Natural killer cell treated with Interleukin-12 subunit alpha and Interleukin-12 subunit beta and Interleukin-15 and Interleukin-18, amount 100 ng/mL, for 72 hours (primary cell): ENCODE measurements at regions not wholly inside any gene's neighbourhood (a gene's known extent, or its start where the extent isn't known, plus 50 kb on each side); places are given as distances from the start of the nearest gene placed in this dataset.
"Not testable (repeated sequence)": the region's sequence is repeated elsewhere in the genome, so short reads cannot be mapped to it uniquely, and the experiment has no call there.

Experiments
- ATAC-seq, 2 donors: fragments of 150-1000 bp; cut with Tn5 transposase in 1 of 2; sonication (Bioruptor Pico), chemical (Tn5 transposase) in 1 of 2; 2 replicates each; pipeline ENCODE4 v1.10.0; 2021
- DNase-seq: peaks from one replicate; pipeline ENCODE4 v3.0.0; 2022; ENCODE audit warnings: low spot score
- H3K27ac Mint-ChIP-seq, 2 donors: 1 replicate in 1 of 2; 2 replicates in 1 of 2; pipeline ENCODE4 v1.8.0; 2022; ENCODE audit warnings: mixed read lengths in 2 of 2, mild to moderate bottlenecking in 1 of 2, moderate library complexity in 1 of 2
- H3K27me3 Mint-ChIP-seq, 2 donors: 1 replicate in 1 of 2; 2 replicates in 1 of 2; pipeline ENCODE4 v1.8.0; 2022; ENCODE audit warnings: mixed read lengths in 2 of 2
- H3K36me3 Mint-ChIP-seq: one replicate; pipeline ENCODE4 v1.8.0; 2022; ENCODE audit warnings: mixed read lengths
- H3K4me1 Mint-ChIP-seq, 2 donors: 1 replicate in 1 of 2; 2 replicates in 1 of 2; pipeline ENCODE4 v1.8.0; 2022; ENCODE audit warnings: low read depth in 2 of 2, mixed read lengths in 2 of 2, mild to moderate bottlenecking in 1 of 2
- H3K4me3 Mint-ChIP-seq: one replicate; pipeline ENCODE4 v1.8.0; 2022; ENCODE audit warnings: mixed read lengths
- H3K9me3 Mint-ChIP-seq: 2 replicates; pipeline ENCODE4 v1.8.0; 2022; ENCODE audit warnings: mixed read lengths

DNA sequence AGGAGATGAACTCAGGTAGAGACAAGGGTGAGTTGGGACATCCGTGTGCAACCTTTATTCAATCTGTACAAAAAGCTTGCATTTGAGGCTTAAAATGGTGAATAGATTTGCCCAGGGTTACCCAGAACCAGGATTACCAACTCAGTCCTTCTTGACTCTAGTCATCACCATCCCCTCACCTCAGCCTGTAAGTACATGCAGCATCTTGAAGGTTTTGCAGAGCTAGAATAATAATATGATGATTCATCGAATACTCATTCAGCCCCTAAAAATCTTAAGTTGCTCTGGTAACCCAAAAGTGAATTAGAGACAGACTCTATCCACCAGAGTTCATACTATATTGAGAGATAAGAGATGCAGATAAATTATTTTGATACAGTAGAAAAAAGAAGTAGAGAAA is 90.3 kb downstream of the NKX2-1 start:
- Mint-ChIP-seq H3K4me3 (no peak overlapping the region), H3K4me1 (no peaks in the 10 kb centered on the region), H3K36me3 (no peaks in the 10 kb centered on the region), H3K27me3 (no peaks in the 10 kb centered on the region), H3K27ac (no peak overlapping the region), H3K9me3 (peaks cover 11% of the 10 kb centered on the region)
- ATAC-seq, result no peak
- DNase-seq, result no peak

DNA sequence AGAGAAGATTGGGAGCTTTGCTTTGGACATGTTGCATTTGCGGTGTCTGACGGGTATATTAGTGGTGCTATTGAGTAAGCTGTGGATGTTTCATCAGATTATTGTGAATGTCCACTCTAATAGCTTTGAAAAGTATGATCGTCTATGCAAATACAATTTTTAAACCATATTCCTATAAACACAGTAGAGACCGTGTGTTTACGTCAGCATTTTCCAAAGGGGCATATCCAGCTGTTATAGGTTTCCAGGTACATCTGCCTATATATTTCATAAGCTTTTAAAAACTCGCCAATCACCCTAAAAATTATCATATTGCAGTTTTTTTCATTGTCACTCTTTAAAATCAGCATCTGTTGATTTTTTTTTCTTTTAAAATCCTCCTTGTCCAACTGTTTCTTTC is 91.7 kb downstream of the NKX2-1 start:
- Mint-ChIP-seq H3K9me3 (peaks cover 11% of the 10 kb centered on the region), H3K27me3 (no peaks in the 10 kb centered on the region), H3K36me3 (no peaks in the 10 kb centered on the region), H3K27ac (no peak overlapping the region), H3K4me1 (no peaks in the 10 kb centered on the region), H3K4me3 (no peak overlapping the region)
- ATAC-seq, result no peak
- DNase-seq, result no peak

DNA sequence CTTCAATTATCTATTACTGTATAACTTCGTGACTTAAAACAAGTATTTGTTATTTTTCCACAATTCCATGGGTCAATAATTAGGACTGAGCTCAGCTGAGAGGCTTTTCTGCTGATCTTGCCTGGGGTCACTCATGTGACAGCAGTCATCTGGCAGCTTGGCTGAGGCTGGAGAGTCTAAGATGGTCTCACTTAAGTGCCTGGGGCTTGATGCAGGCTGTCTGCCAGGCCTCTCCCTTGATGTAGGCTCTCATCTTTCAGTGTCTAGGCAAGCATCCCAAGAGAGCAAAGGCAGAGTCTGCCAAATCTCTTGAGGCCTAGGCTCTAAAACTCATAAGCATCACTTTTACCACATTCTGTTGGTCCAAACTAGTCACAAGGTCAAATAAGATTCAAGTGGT is 93.2 kb downstream of the NKX2-1 start:
- Mint-ChIP-seq H3K27me3 (no peaks in the 10 kb centered on the region), H3K27ac (no peak overlapping the region)
- no peak for DNase-seq

DNA sequence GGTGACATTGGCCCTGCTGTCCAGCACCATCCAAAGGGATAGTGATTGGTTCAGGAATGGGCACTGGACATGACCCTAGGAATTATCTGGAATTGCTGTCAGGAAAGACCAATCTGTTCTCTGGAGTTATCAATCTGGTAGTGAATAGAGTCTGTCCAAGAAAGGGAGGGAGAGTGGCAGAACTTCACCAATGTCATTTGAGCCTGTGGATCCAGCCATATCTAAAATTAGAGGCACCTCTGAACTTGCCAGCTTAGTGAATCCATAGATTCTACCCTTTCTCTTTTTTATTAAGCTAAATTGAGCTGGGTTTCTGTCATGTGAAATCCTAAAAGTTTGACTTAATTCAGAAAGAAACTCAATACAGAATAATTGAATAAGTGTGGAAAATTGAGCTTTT is 93.9 kb downstream of the NKX2-1 start:
- Mint-ChIP-seq H3K27me3 (no peaks in the 10 kb centered on the region), H3K4me3 (no peak overlapping the region)

More for the DNA sequence above, 93.2 kb downstream of the NKX2-1 start:
- Mint-ChIP-seq H3K36me3 (no peaks in the 10 kb centered on the region), H3K4me1 (no peaks in the 10 kb centered on the region), H3K9me3 (peaks cover 11% of the 10 kb centered on the region), H3K4me3 (no peak overlapping the region)
- no peak for ATAC-seq

DNA sequence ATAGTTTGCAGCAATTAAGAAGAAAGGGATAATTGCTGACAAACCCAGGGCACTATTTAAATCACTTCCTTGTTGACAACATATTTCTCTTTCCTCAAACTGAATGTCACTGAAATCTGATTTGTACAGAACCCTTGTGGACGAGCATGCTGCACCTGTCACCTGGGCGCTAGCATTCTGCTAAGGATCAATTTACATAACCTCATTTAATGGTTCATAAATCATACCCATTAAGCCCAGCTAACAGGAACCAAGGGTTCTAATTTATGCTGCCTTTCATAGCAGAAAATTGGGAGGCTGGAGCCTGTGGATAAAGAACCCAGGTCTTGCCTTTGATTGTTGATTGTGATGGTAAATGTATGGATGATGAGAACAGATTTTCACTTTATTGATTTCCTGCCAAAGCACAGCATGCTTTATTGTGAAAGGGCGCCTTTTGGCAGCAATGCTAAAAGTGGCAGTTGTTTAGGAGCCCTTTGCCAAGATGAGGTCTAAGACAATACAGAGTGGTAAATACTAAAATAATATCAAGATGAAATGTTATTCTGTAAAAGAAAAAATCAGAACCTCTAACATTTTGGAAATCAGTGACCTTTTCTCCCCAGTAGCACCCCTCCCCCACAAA is 95.4 kb downstream of the NKX2-1 start:
- no peak overlapping the region for H3K4me3 Mint-ChIP-seq
- H3K9me3 Mint-ChIP-seq, result peaks cover 11% of the 10 kb centered on the region
- no peak for DNase-seq
- no peaks in the 10 kb centered on the region for H3K4me1 Mint-ChIP-seq
- no peak for ATAC-seq
- H3K36me3 Mint-ChIP-seq, result no peaks in the 10 kb centered on the region
- no peaks in the 10 kb centered on the region for H3K27me3 Mint-ChIP-seq
- H3K27ac Mint-ChIP-seq, result no peak overlapping the region

More for the DNA sequence above, 93.9 kb downstream of the NKX2-1 start:
- ATAC-seq, result no peak
- no peak for DNase-seq
- H3K9me3 Mint-ChIP-seq, result peaks cover 11% of the 10 kb centered on the region
- no peak overlapping the region for H3K27ac Mint-ChIP-seq
- no peaks in the 10 kb centered on the region for H3K36me3 Mint-ChIP-seq
- H3K4me1 Mint-ChIP-seq, result no peaks in the 10 kb centered on the region

DNA sequence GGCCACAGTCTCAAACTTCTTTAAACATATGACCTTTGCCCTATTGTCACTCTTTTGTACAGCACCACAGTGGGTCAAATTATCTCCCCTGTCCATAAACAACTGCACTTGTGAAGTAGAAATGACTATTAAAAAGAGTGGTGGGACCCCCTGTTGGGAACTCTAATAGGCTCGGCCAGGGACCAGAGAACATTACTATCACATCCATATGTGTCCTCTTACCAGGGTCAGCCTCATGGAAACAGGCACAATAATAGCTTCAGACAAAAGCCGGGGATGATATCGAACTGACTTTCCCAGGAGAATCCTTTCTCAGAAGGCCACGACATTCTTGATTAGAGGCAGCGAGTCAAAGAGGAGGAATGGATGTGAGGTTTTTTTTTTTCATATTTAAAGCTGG is 96.6 kb downstream of the NKX2-1 start:
- peaks cover 13% of the 10 kb centered on the region for H3K9me3 Mint-ChIP-seq
- DNase-seq, result no peak
- no peaks in the 10 kb centered on the region for H3K27me3 Mint-ChIP-seq
- H3K4me3 Mint-ChIP-seq, result no peak overlapping the region
- no peak overlapping the region for H3K27ac Mint-ChIP-seq
- H3K36me3 Mint-ChIP-seq, result no peaks in the 10 kb centered on the region
- no peaks in the 10 kb centered on the region for H3K4me1 Mint-ChIP-seq
- ATAC-seq, result no peak

DNA sequence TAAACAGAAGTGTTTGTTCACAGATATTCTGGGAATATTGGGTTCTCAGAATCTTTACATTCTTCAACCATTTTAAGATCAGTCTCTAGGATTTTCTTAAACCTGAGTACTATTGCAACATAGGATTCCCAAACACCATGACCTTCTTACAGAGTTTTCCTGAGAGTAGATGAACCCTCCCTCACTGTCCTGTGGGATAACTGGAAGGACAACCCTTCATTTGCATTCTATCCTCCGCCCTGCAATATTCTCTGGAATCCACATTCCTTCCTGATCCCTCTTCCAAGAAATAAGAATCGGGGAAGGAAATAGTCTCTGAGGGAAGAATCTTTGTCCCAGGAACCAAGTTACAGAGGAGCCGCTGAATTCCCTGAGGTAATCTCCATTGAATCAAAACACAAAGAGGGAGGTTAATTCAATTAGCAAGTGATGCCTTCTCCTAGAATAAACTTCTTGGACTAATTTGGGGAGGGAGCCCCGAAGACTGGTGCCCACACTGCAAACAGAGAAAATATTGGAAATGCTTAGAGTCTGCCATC is 99.8 kb upstream of the MBIP start:
- no peaks in the 10 kb centered on the region for H3K4me1 Mint-ChIP-seq
- no peak overlapping the region for H3K4me3 Mint-ChIP-seq
- DNase-seq (no peak), ATAC-seq (no peak)
- no peak overlapping the region for H3K27ac Mint-ChIP-seq
- H3K27me3 Mint-ChIP-seq, result no peaks in the 10 kb centered on the region
- H3K9me3 Mint-ChIP-seq, result peaks cover 8% of the 10 kb centered on the region
- no peaks in the 10 kb centered on the region for H3K36me3 Mint-ChIP-seq

DNA sequence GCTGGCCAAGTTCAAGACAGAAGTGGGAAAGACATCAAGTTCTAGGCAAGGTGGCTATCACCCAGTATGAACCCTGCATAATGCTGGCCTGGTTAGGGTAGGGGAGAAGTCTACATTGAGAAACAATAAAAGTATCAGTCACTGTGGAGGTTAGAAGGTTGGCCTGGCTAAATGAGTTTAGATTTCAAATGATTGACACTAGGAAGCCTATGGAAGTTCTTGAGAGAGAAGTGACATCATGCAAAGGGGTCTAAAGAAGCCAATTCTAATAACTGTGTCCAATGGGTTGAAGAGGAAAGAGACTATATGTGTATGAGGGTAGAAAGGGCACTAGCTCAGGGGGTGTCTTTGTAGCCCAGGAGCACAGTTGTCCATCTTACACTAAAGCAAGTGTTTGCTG is 98.5 kb upstream of the MBIP start:
- Mint-ChIP-seq H3K4me1 (no peaks in the 10 kb centered on the region), H3K4me3 (no peak overlapping the region), H3K27ac (no peak overlapping the region), H3K9me3 (peaks cover 8% of the 10 kb centered on the region), H3K27me3 (no peaks in the 10 kb centered on the region), H3K36me3 (no peaks in the 10 kb centered on the region)
- no peak for ATAC-seq
- DNase-seq, result no peak

DNA sequence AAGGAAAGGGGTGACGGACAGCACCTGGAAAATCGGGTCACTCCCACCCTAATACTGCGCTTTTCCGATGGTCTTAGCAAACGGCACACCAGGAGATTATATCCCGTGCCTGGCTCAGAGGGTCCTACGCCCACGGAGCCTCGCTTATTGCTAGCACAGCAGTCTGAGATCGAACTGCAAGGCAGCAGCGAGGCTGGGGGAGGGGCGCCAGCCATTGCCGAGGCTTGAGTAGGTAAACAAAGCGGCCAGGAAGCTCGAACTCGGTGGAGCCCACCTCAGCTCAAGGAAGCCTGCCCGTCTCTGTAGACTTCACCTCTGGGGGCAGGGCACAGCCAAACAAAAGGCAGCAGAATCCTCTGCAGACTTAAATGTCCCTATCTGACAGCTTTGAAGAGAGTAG is 91.5 kb upstream of the MBIP start:
- H3K4me1 Mint-ChIP-seq, DNase-seq, ATAC-seq, H3K36me3 Mint-ChIP-seq, H3K27me3 Mint-ChIP-seq, H3K27ac Mint-ChIP-seq, H3K4me3 Mint-ChIP-seq: not testable (repeated sequence)
- peaks cover 14% of the 10 kb centered on the region for H3K9me3 Mint-ChIP-seq

DNA sequence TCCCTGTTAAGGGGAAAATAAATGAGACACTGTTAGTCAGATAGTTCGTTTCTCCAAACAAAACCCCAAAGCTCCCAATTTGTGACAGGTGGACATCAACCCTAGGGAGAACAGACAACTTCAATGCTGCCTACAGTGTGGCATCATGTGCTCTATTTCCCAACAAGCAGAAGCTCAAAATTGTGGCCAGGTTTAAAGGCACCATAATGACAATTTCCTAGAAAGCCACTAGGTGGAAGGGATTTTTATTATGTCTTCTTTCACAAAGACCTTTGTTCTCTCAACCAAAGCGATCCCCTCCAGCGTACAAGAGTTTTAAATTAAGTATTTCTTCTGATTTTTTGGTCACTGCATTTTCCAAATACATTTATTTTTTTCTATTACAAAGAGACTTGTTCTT is 88.0 kb upstream of the MBIP start:
- peaks cover 0 to 5% of the 10 kb centered on the region in 2 donors for H3K27me3 Mint-ChIP-seq
- no peak for ATAC-seq
- no peaks in the 10 kb centered on the region for H3K36me3 Mint-ChIP-seq
- H3K27ac Mint-ChIP-seq, result no peak overlapping the region
- H3K9me3 Mint-ChIP-seq, result peaks cover 14% of the 10 kb centered on the region
- H3K4me1 Mint-ChIP-seq, result no peaks in the 10 kb centered on the region
- H3K4me3 Mint-ChIP-seq, result no peak overlapping the region
- no peak for DNase-seq

DNA sequence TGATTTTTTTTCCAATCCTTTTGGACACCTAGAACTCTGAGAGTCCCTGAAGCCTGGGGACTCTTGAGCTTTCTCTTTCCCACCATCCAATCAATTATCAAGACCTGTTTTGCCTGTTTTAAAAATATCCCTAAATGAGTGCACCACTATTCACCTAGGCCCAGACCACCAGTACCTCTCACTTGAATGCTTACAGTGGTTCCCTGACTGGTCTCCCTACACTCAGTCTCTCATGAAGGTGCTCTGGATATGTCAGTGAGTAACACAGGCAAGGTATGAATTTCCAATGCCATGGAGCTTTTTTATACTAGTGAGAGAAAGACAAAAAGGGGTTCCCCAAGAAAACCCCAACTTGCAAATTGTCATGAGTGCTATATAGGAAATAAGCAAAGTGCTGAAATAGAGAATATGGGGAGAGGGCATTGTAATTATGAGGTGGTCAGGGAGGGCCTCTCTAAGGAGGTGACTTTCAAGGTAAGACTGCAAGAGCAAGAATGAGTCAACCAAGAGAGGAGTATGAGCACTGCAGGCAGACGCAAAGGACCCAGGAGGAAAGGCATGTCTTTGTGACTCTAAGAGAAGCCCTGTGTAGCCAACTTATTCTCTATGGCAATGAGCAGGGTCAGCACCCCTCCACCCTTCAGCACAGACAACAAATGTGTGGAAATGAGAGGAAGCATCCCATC is 85.3 kb upstream of the MBIP start:
- H3K27me3 Mint-ChIP-seq, result peaks cover 0 to 11% of the 10 kb centered on the region in 2 donors
- no peaks in the 10 kb centered on the region for H3K36me3 Mint-ChIP-seq
- no peaks in the 10 kb centered on the region for H3K4me1 Mint-ChIP-seq
- H3K9me3 Mint-ChIP-seq, result peaks cover 9% of the 10 kb centered on the region
- ATAC-seq (no peak), DNase-seq (no peak)
- H3K27ac Mint-ChIP-seq, result no peak overlapping the region
- no peak overlapping the region for H3K4me3 Mint-ChIP-seq

DNA sequence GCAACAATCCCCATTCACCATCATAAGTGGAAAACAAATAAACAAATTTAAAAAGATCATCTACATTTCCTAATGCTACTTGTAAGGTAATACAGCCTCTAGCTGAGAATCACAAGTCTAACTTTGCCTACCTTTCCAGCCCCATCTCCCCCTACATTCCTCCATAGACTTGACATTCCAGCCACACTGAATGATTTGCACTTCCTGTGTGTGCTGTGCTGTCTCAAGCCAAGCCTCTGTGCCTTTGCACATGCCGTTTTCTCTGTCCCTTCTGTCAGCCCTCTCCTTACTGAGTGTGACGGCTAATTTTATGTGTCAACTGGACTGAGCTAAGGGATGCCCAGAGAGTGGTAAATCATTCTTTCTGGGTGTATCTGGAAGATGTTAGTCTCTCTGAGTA is 82.4 kb upstream of the MBIP start:
- no peak overlapping the region for H3K27ac Mint-ChIP-seq

DNA sequence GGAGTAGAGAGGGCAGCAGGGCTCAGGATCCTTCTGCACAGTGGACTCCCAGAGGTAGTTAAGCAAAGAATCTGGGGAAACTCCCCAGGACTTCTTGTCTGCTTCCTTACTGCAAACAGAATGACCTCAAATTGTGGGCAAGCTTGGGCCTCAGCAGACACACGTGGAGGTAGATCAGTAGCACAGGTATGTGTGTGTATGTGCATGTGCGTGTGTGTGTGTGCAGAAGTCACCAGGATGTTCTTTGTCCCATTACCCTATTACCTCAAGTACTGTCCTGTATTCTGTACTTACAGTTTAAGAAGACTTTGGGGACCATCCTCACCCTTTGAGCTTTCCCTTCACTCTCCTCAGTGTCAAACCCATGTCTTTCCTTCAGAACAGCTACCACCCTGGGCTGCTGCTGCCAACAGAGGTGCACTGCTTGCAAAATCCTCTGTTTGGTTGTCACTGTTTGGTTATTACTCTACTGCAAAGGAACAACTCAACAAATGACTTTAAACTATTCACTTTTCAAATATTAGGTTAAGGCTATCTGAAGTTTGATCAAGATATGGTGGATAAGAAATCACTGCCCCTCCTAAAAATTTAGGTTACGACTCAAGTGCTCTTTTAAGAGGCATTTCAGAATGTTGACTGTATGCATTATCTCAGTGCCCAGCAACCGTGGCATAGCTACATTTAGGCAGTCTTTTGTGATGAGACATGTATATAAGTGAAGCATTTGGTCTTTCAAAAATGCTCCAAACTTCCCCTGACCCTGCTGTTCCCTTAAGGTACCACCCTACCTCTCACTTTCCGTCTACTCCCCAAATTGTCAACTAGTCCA is 78.2 kb upstream of the MBIP start:
- Mint-ChIP-seq H3K36me3 (no peaks in the 10 kb centered on the region), H3K9me3 (peaks cover 6% of the 10 kb centered on the region), H3K27me3 (peaks cover 0 to 6% of the 10 kb centered on the region in 2 donors), H3K4me1 (no peaks in the 10 kb centered on the region), H3K4me3 (no peak overlapping the region), H3K27ac (no peak overlapping the region)
- ATAC-seq (no peak), DNase-seq (no peak)

More for the DNA sequence above, 82.4 kb upstream of the MBIP start:
- ATAC-seq, result no peak
- no peak for DNase-seq
- H3K36me3 Mint-ChIP-seq, result no peaks in the 10 kb centered on the region
- peaks cover 11% of the 10 kb centered on the region for H3K9me3 Mint-ChIP-seq
- peaks cover 0 to 11% of the 10 kb centered on the region in 2 donors for H3K27me3 Mint-ChIP-seq
- H3K4me1 Mint-ChIP-seq, result no peaks in the 10 kb centered on the region
- H3K4me3 Mint-ChIP-seq, result no peak overlapping the region

DNA sequence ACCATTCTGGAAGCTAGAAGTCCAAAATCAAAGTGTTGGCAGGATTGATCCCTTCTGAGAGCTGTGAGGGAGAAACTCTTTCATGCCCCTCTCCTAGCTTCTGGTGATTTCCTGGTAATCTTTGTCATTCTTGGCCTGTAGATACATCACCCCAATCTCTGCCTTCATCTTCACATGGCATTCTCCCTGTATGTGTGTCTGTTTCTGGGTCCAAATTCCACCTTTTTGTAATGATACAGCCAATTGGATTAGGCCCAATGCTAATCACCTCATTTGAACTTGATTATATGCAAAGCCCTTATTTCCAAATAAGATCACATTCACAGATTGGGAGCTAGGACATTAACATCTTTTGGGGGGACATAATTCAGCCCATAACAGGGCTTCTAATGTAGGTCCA is 76.9 kb upstream of the MBIP start:
- no peak overlapping the region for H3K4me3 Mint-ChIP-seq
- H3K27me3 Mint-ChIP-seq, result peaks cover 0 to under 1% of the 10 kb centered on the region in 2 donors
- H3K9me3 Mint-ChIP-seq, result peaks cover 6% of the 10 kb centered on the region
- ATAC-seq (no peak), DNase-seq (no peak)
- H3K36me3 Mint-ChIP-seq, result no peaks in the 10 kb centered on the region
- H3K4me1 Mint-ChIP-seq, result no peaks in the 10 kb centered on the region
- H3K27ac Mint-ChIP-seq, result no peak overlapping the region
